Stimulated activated CD4-positive, alpha-beta T cell treated with anti-CD3 and anti-CD28 coated beads, Interleukin-4, amount 100 ng/mL, for 1 hour (primary cell): ENCODE measurements at regions not wholly inside any gene's neighbourhood (a gene's known extent, or its start where the extent isn't known, plus 50 kb on each side); places are given as distances from the start of the nearest gene placed in this dataset.
"Not testable (repeated sequence)": the region's sequence is repeated elsewhere in the genome, so short reads cannot be mapped to it uniquely, and the experiment has no call there.

Experiments
- DNase-seq: peaks from one replicate; pipeline ENCODE4 v3.0.0-alpha.2; 2020

GRCh38 chr16:62780081-62780480 is 743.8 kb upstream of the CDH8 start:
- not testable (repeated sequence) for DNase-seq

- DNase-seq: no peak
These were observed 728.3 kb upstream of the CDH8 start for GRCh38 chr16:62764572-62764971.

- no peak for DNase-seq
These were observed 724.2 kb upstream of the CDH8 start for GRCh38 chr16:62760398-62760797.

GRCh38 chr16:62755938-62756337 is 719.7 kb upstream of the CDH8 start:
- DNase-seq: no peak

- no peak for DNase-seq
These were observed 716.6 kb upstream of the CDH8 start for GRCh38 chr16:62752854-62753253.

- DNase-seq: no peak
These were observed 715.0 kb upstream of the CDH8 start for GRCh38 chr16:62751218-62751617.

GRCh38 chr16:62741692-62742091 is 705.5 kb upstream of the CDH8 start:
- DNase-seq: no peak

GRCh38 chr16:62738666-62739460 is 702.6 kb upstream of the CDH8 start:
- DNase-seq: no peak

- no peak for DNase-seq
These were observed 695.9 kb upstream of the CDH8 start for GRCh38 chr16:62732092-62732491.

- DNase-seq: not testable (repeated sequence)
These were observed 688.5 kb upstream of the CDH8 start for GRCh38 chr16:62724670-62725269.

- no peak for DNase-seq
These were observed 684.4 kb upstream of the CDH8 start for GRCh38 chr16:62720651-62721050.

GRCh38 chr16:62717026-62717425 is 680.8 kb upstream of the CDH8 start:
- no peak for DNase-seq

GRCh38 chr16:62715701-62716100 is 679.5 kb upstream of the CDH8 start:
- no peak for DNase-seq

- no peak for DNase-seq
These were observed 676.3 kb upstream of the CDH8 start for GRCh38 chr16:62712566-62712965.

GRCh38 chr16:62711797-62712196 is 675.6 kb upstream of the CDH8 start:
- DNase-seq: no peak

- no peak for DNase-seq
These were observed 673.6 kb upstream of the CDH8 start for GRCh38 chr16:62709794-62710193.

GRCh38 chr16:62701426-62701825 is 665.2 kb upstream of the CDH8 start:
- no peak for DNase-seq

- DNase-seq: no peak
These were observed 664.4 kb upstream of the CDH8 start for GRCh38 chr16:62700426-62701294.

GRCh38 chr16:62692685-62693084 is 656.4 kb upstream of the CDH8 start:
- no peak for DNase-seq

GRCh38 chr16:62681819-62682218 is 645.6 kb upstream of the CDH8 start:
- DNase-seq: no peak

GRCh38 chr16:62678796-62679195 is 642.6 kb upstream of the CDH8 start:
- DNase-seq: no peak

- no peak for DNase-seq
These were observed 640.1 kb upstream of the CDH8 start for GRCh38 chr16:62676306-62676705.

- no peak for DNase-seq
These were observed 629.0 kb upstream of the CDH8 start for GRCh38 chr16:62665269-62665668.

- no peak for DNase-seq
These were observed 628.3 kb upstream of the CDH8 start for GRCh38 chr16:62664566-62664965.
